ENCODE measurements at regions not wholly inside any gene's neighbourhood (a gene's known extent, or its start where the extent isn't known, plus 50 kb on each side); places are given as distances from the start of the nearest gene placed in this dataset.

GRCh38 chr14:49008363-49008762, 577.8 kb downstream of the RPS29 start:
- TF ChIP-seq CTCF (IDR thresholded peaks at IDR 0.05) = no peak
- no peak for TF ChIP-seq EZH2 (IDR thresholded peaks at IDR 0.05; ENCODE audit: borderline replicate concordance, insufficient read depth, low read depth, low read length, poor library complexity, severe bottlenecking)
